Non-pigmented ciliary epithelial cell (primary cell): ENCODE measurements at regions not wholly inside any gene's neighbourhood (a gene's known extent, or its start where the extent isn't known, plus 50 kb on each side); places are given as distances from the start of the nearest gene placed in this dataset.
A peak's percentile ranks its signal among the peaks of the same experiment; 100 is the strongest.

ENCODE experiments used
- DNase-seq: peaks from one replicate; pipeline ENCODE4 v3.0.0-alpha.2; 2010; ENCODE audit warnings: low read depth

GRCh38 chr9:86830356-86830755, 117.0 kb downstream of the GAS1 start:
- DNase-seq, result no peak

GRCh38 chr9:86829496-86830046, 117.7 kb downstream of the GAS1 start:
- no peak for DNase-seq

GRCh38 chr9:86828631-86829030, 118.7 kb downstream of the GAS1 start:
- no peak for DNase-seq

GRCh38 chr9:86827893-86828292, 119.4 kb downstream of the GAS1 start:
- DNase-seq, result no peak

GRCh38 chr9:86825299-86825698, 122.0 kb downstream of the GAS1 start:
- DNase-seq, result no peak

GRCh38 chr9:86822006-86822801, 125.1 kb downstream of the GAS1 start:
- no peak for DNase-seq

- DNase-seq, result peak; percentile 4
Observed at GRCh38 chr9:86821006-86821845, 126.1 kb downstream of the GAS1 start.

GRCh38 chr9:86819552-86819951, 127.8 kb downstream of the GAS1 start:
- DNase-seq, result no peak

- DNase-seq, result no peak
Observed at GRCh38 chr9:86818636-86819035, 128.7 kb downstream of the GAS1 start.

- DNase-seq, result no peak
Observed at GRCh38 chr9:86816868-86817267, 130.4 kb downstream of the GAS1 start.

GRCh38 chr9:86816366-86816765, 130.9 kb downstream of the GAS1 start:
- no peak for DNase-seq

- no peak for DNase-seq
Observed at GRCh38 chr9:86812616-86813015, 134.7 kb downstream of the GAS1 start.

- no peak for DNase-seq
Observed at GRCh38 chr9:86809759-86810367, 137.4 kb downstream of the GAS1 start.

- no peak for DNase-seq
Observed at GRCh38 chr9:86809151-86809550, 138.2 kb downstream of the GAS1 start.

- no peak for DNase-seq
Observed at GRCh38 chr9:86807367-86807976, 139.8 kb downstream of the GAS1 start.

GRCh38 chr9:86804011-86804410, 143.3 kb downstream of the GAS1 start:
- no peak for DNase-seq

GRCh38 chr9:86802900-86803673, 144.2 kb downstream of the GAS1 start:
- no peak for DNase-seq

- no peak for DNase-seq
Observed at GRCh38 chr9:86801246-86801645, 146.1 kb downstream of the GAS1 start.

GRCh38 chr9:86800681-86801080, 146.6 kb downstream of the GAS1 start:
- DNase-seq, result no peak

GRCh38 chr9:86798966-86799365, 148.3 kb downstream of the GAS1 start:
- no peak for DNase-seq

- no peak for DNase-seq
Observed at GRCh38 chr9:86796666-86797065, 150.6 kb downstream of the GAS1 start.
